LHCN-M2 (cell line): ENCODE measurements at regions not wholly inside any gene's neighbourhood (a gene's known extent, or its start where the extent isn't known, plus 50 kb on each side); places are given as distances from the start of the nearest gene placed in this dataset.
"Not testable (repeated sequence)": the region's sequence is repeated elsewhere in the genome, so short reads cannot be mapped to it uniquely, and the experiment has no call there.

ENCODE experiments used
- DNase-seq: peaks from one replicate; pipeline ENCODE4 v3.0.0-alpha.2; 2012; ENCODE audit warnings: low read depth

DNA sequence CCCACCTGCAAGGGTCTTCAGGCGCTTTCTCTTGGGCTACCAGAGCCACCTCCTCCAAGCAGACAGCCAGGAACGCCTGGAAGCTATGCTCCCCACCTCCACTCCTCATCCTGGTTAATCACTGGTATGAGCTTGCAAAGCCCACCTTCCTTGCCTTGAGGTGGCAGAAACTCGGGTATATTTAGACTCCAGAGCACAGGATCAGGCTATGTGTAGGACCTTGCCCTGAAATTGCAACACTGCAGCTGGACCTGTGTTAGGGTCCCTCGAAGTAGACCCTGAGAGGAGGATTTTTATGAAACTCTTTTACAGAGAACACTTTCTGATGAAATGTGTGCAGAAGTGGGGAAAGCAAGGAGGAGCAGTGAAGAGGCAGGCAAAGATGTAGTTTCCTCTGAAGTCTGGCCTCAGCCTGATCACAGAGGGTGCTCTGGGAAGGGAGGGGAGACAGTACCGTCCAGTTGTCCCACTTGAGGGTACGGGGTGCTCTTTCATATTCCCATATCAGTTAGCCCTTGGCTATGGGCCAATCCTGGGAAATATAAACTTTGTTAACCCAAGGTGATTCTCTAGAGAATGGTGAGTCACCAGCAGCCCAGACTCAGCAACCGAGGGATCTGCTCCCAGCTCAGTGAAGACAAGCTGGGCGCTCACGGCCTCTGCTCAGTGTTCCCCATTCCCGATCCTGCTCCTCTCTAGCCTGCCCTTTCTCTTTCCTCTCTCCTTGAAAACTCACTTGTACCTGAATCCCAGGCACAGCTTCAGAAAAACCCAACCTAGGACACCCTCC, 157.9 kb downstream of the UQCRFS1 start:
- DNase-seq: no peak

DNA sequence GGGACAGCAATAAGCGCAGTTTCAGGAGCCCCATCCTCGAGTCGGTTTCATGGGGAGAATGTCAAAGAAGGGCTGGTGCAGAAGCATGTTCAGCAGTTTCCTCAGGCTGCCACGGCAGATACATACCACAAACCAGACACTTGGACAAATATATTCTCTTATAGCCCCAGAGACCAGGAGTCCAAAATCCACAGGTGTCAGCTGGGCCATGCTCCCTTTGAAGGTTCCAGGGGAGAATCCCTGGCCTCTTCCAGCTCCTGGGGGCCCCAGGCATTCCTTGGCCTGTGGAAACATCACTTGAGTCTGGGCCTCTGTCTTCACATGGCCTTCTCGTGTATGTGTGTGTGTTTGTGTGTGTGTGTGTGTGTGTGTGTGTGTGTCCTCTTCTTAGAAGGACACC, 164.1 kb downstream of the UQCRFS1 start:
- no peak for DNase-seq

DNA sequence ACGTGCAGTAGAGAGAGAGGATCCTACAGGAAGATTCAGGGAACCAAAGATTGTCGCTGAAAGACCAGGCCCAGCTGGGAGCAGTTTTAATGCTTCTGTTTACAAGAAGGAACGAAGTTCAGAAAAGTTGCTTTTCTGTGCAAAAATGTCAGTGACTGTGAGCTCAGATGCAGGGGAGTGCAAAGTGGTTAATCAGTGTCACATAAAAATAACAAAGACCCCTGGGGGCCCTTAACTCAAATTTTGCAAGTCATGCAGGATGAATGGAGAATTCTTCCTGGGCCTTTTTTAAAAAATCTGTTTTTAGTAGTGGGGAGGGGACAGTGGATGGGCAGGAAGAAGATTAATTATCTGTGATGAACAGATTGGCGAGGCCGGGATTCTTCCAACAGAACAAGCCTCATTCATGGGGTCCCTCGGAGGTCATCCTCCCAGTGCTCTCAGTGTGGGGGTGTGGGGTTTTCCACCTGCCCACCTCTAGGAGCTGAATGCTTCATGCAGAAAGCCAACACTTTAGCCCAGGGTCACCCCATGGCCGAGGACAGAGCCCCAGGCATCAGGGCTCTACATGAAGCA, 167.2 kb downstream of the UQCRFS1 start:
- no peak for DNase-seq

DNA sequence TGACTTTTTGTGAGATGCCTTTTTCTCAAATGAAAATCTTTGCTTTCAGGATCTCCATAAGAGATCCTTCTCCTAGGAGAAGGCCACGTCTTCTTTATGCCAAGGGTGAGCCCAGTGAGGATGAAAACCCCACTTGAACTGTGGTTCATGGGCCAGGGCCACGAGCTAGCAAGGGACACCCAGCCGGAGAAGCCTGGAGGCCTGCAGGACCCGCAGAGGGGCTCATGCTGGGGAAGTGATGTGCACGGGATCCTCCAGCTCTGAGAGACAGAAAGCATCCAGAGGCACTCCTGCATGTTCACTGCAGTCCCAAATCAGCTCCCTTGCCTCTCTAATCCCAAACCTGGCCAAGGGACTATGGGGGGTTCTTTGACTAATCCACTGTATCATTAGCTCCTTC, 168.9 kb downstream of the UQCRFS1 start:
- no peak for DNase-seq

DNA sequence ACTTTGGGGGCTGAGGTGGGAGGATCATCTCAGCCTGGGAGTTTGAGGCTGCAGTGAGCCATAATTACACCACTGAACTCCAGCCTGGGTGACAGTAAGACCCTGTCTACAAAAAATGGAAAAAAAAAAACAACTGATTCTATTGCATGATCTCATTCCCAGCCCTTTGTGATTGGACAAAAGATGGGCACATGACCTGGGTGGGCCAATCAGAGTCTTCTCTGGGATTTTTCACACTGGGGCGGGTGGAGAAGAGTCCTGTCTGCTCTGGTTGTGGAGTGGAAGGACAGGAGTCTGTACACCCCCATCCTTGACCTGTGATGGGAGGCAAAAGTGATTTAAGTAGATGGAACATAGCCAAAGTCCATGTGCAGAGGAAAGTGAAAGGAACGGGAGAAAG, 170.5 kb downstream of the UQCRFS1 start:
- no peak for DNase-seq

DNA sequence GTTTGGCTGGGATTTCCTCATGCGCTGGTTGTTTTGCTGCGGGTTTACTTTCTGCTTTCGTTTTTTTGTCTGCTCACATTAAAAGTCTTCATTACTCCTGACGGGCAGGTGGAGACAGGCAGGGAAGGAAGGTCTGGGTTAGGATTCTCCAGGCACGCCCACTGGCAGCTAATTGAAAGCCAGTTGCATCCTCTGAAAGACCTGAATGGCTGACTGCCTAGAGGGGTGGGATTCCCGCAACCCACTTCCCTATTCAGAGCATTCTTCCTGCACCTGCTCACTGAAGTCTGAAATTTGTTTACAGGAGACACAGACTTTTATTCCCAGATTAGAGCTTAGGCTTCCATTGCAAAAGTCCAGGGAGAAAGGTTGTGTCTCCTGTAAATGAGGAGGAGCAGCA, 172.0 kb downstream of the UQCRFS1 start:
- no peak for DNase-seq

DNA sequence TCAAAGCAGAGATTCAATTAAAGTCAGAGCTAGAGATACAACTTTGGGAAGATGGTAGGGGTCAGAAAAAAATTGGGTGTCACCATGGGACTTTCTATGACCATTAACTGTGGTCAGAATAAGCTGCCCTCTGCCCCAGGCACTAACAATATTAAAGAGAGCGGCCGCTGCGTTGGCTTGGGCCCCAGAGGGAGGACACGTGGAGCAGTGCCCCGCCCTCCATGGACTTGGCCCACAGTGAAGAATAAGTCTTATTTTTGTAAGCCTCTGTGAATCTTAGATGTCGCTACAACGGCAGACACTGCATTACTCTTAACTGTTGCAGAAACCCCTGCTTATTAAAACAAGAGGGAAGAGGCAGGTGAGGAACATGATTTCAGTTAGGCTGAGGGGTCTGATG, 172.7 kb downstream of the UQCRFS1 start:
- DNase-seq: no peak

DNA sequence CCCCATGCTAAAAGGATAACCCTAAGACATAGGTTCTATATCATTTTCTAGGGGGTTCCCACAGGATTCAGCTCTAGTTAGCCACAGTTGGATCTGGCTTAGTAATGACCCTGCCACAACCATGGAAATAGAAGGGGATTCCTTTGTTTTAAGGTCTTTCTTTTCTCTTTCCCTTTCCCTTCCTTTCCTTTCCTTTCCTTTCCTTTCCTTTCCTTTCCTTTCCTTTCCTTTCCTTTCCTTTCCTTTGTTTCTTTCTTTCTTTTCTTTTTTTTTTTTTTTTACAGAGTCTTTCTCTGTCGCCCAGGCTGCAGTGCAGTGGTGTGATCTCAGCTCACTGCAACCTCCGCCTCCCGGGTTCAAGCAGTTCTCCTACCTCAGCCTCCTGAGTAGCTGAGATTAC, 173.9 kb downstream of the UQCRFS1 start:
- DNase-seq: not testable (repeated sequence)

DNA sequence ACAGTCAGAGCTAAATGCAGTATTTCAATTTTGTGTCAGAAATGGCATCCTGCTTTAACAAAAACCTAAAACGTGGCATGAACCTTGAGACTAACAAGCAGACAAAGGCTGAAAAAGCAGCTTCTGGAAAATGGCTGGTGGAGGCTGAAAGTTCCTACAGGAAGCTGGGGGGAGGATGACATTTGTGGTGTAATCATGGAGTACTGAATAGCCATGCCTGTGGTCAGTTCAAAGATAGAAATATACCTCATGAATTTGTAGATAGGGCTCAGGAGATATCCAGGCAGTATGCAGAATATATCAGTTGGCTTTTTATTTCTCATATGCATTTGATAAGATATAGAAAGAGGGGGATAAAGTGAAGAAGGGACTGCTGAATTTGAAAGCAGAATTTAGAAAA, 181.7 kb downstream of the UQCRFS1 start:
- no peak for DNase-seq

DNA sequence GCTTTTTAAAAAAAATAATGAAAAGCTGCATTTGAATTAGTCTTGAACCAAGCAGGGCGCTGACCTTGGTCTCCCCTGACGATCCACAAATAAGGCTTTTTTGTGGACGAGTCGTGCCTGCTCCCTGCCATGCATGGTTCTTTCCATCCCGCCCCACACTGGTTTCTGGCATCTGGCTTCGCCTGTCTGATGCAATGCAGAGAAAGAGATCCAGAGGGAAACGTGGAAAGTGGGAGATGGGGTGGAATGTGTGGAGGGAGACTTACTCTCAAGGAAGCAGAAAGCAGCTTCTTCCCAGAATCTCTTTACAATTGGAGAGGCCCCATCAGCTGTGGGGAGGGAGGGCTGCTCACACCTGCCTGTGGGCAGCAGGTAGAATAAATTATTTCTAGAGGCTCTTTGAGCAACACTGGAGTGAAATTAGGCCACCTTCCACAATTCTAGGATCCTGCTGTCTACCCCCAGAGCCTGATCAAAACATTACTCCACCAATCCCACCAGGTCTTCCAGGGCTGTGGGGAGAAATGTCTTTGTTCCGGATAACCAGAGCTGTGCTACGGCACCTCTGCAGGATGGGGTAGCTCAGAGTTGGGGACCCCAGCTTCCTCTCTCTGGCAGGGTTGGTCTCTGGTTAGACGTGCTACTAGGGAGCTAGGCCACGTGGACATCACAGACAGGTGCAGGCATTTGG, 183.5 kb downstream of the UQCRFS1 start:
- DNase-seq: no peak

DNA sequence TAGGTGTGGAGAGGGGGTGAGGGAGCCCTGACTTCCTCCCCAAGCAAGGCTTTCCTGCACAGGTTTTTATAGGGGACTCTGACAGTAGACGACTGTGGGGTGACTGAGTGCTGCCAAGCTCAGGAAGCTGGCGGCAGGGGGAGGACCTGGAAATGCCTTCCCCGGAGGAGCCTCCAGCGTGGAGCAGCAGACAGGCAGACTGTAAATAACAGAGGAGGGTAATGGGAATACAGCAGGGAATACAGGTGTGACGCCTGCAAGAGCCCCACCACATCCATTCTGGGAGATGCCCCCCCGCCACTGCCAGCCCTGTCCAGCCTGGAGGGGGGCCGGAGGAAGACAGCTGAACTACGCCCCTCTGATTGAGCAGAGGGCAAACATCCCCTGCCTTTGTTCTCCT, 190.4 kb downstream of the UQCRFS1 start:
- DNase-seq: no peak

DNA sequence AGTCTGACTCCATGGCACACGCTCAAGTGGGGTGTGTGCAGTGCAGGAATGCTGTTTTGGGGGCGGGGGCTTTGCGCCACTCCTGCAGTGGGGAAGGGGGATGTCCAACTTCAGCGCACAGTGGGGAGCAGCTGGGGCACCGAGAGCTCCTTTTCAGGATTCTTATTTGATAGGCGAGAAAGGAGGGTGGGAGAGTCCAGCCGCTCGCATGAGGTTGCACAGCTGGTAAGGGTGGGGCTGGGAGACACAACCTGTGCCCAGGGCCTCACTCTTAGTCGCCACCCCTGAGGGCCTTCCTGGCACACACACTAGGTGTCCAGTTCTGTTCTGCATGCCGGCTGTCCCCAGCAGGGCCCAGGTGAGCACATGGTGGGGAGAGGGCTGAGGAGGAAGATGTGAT, 190.8 kb downstream of the UQCRFS1 start:
- no peak for DNase-seq

DNA sequence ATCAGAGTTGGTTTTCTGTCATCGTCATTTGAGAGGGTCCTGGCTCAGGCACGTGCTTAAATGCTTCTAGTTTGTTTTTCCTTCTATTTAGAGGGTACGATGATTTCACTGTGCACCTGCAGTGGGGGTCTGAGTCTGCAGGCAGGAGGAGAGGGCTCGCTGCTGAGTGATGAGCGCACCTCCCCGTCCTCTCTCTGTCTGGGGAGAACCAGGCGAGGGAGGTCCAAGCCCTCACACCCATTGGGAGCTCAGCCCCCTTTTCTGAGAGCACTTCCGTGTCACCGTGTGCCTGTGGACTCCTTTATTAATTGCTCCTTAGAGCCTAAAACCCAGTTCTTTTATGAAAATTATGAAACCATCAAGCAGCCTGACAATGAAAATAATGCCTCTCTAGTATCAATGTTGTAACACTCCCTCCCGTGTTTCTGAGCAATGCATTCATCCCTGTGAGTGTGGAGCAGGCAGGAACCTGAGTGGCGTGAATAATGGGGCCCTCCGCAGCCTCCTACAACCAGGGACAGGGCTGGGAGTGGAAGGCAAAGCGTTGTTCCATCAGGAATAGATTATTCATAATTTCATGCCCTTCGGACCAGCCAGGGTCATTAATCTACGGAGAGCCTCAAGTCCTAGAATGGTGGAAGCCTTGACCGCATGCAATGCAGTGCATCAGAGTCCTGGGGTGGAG, 191.6 kb downstream of the UQCRFS1 start:
- DNase-seq: no peak

DNA sequence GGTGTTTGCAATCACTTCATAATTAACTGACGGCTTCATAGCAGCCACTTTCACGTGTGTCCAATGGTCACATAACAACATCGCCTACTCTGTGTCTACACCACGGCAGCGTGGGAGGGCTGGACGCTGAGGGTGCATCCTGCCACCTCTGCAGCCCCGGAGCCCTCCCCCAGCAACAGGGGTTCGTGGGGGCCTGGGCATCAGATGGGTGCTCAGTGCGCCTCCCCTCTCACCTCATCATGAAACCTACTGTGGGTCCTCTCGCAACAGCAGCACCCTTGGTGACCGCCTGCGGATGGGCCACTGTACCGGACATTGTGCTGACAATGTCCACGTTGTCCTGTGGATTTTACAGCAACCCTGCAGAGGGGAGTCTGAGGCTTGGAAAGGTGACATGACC, 193.5 kb downstream of the UQCRFS1 start:
- DNase-seq: no peak

DNA sequence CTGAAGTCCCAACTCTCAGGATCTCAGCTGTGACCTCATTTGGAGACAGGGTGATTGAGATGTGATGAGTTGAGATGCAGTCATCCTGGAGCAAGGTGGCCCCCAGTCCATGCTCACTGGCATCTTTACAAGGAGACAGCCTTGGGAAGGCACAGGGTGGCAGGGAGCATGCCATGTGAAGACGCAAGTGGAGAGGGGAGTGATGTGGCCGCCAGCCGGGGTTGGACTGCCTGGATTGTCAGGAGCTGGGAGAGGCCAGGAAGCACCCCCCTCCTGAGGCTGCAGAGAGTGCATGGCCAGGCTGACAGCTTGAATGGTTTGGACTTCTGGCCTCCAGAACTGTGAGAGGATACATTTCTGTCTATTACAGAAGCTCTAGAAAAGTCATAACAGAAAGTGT, 194.4 kb downstream of the UQCRFS1 start:
- DNase-seq: no peak

DNA sequence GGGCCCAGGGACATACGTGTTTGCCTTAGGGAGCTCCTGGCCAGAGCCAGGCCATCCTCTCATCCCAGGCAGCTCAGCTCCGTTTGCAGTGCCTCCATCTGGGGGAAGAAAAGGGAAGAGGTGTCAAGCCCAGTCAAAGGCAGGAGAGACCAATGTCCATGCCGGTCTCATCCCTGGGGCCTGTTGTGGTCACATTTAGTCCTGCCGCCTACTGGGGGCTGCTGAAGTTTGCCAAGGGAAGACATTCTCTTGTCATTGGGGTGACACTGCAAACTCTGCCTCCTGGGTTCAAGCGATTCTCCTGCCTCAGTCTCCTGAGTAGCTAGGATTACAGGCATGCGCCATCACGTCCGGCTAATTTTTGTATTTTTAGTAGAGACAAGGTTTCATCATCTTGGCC, 195.2 kb downstream of the UQCRFS1 start:
- no peak for DNase-seq

DNA sequence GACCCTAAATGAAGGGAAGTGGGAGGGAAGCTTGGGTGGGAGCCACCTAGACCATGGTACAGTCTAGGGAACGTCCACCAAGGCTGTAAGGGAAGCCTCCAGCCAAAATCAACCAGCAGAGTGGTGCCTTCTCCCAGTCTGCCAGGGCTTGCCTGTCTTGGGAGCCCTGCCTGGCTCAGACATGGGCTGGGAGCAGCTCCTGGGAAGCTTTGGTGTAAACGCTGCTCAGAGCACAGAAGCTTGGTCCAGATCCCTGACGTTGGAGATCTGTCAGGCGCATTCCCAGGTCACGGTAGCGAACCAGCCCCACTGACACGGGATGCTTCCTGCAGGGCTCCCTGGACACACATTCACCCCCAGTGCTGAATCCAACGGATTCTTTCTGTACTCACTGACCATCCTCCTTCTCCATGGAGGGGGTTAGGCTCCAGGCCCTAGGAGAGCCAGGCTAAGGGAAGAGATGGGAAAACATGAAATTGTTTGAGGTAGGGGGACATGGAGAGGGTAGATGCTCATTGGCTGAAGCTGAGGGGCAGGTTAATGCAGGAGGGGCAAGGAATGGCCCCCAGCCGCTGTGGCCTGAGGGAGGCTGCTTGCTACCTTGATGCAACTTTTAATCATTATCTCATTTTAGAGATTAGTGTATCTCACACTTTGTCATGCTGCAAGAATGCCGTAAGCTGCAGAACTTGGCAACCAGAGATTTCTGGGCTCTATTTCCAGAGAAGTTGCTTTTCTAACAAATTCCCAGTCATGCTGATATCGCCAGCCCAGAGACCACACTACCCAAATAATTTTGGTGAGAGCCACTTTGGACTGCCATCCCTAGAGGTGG, 195.8 kb downstream of the UQCRFS1 start:
- no peak for DNase-seq

DNA sequence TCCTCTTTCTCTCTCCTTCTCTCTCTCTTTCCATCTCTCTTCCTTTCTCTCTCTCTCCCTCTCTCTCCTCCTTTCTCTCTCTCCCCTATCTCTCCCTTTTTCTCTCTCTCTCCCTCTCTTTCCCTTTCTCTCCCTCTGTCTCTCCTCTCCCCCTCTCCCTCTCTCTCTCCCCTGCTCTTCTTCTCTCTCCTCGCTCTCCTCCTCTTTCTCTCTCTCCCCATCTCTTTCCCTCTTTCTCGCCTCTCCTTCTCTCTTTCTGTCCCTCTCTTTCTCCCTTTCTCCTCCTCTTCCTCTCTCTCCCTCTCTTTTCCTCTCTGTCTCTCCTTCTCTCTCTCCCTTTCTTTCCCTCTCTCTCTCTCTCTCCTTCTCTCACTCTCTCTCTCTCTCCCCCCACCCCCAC, 196.6 kb downstream of the UQCRFS1 start:
- DNase-seq: no peak

DNA sequence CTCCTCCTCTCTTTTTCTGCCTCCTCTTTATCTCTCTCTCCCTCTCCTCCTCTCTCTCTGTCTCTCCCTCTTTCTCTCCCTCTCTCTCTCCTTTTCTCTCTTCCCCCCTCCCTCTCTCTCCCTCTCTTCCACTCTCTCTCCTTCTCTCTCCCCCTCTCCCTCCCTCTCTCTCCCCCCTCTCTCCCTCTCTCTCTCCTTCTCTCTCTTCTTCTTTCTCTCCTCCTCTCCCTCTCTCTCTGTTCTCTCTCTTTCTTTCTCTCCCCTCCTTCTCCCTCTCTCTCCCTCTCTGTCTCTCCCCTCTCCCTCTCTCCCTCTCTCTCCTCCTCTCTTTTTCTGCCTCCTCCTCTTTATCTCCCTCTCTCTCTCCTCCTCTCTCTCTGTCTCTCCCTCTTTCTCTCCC, 197.4 kb downstream of the UQCRFS1 start:
- no peak for DNase-seq

DNA sequence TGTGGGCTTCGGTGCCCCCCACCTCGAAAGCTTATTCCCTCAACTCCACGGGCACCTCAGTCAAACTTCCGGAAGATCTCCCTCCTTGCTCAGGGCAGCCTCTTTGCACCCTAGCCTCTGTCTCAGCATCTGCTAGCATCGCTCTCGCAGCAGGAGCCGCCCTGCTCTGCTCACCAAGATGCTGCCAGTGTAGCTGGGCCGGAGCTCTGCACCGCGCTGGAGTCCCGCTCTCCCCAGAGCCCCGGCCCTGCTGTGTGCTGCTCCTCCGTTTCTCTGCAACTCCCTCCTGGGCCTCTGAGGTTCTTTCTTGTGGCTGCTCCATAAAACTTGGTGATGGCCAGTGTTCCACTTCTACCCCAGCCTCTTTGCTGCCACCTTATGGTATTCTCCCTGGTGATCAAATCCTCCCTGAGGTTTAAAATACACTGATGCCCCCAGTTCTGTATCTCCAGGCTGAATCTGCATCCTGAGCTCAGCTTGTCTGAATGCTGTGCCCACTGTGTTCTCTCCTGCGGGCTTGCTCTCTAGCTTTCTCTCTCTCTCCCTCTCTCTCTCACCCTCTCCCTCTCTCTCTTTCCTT, 198.0 kb downstream of the UQCRFS1 start:
- no peak for DNase-seq

DNA sequence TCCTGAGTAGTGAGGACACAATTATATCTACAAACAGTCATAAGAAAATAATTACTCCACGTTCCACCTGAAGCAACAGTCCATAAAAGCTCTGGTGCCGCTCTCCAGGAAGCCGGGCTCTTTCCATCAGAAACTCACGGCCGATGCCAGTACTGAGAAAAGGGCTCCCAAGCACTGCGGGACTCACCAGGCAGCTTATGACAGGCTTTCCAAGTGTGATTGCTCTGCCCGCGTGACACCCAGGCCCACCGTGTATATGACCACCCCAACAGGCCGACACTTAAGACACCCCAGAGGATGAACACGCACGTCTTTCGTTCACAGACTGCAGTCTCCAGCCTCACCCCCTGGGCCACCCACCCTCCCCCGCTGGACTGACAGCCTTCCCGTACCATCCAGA, 199.0 kb downstream of the UQCRFS1 start:
- DNase-seq: no peak
